DOHH2 (cell line): ENCODE measurements at regions not wholly inside any gene's neighbourhood (a gene's known extent, or its start where the extent isn't known, plus 50 kb on each side); places are given as distances from the start of the nearest gene placed in this dataset.

Experiments used
- EZH2phosphoT487 ChIP-seq: fragments of 200-600 bp; sonication (generic); IDR thresholded peaks from 2 replicates; pipeline ENCODE4 v1.6.1; 2017; ENCODE audit warnings: borderline replicate concordance, mild to moderate bottlenecking, antibody characterized with exemption, low read length, moderate library complexity, mixed read lengths
- TF ChIP-seq, protein P1 (sequence below): fragments of 200-600 bp; sonication (generic); IDR thresholded peaks from one replicate; pipeline ENCODE4 v1.5.1; 2014; ENCODE audit warnings: antibody characterized with exemption, mild to moderate bottlenecking, low read depth, low read length; ENCODE audit not compliant: poor library complexity, severe bottlenecking

DNA sequence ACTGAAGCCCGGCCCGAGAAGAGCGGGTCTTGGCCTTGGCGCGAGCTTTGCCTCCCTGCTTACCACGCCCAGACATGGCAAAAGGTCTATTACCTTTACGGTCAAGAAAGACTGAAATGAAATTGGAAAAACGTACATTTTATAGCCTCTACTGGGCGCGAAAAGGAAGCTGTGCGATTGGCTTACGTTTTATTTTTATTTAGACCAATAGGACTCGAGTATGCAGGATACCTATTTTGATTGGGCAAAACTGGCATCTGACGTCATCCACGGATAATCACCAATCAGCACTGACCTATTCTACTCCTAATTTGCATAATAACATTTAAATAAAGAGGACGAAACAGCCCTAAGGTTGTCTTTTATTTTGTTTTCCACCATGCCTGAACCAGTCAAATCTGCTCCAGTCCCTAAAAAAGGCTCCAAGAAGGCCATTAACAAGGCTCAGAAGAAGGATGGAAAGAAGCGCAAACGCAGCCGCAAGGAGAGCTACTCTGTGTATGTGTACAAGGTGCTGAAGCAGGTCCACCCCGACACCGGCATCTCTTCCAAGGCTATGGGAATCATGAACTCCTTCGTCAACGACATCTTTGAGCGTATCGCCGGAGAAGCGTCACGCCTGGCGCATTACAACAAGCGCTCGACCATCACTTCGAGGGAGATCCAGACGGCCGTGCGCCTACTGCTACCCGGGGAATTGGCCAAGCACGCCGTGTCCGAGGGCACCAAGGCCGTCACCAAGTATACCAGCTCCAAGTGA is 97.4 kb downstream of the OR2B2 start:
- TF ChIP-seq, protein P1, sequence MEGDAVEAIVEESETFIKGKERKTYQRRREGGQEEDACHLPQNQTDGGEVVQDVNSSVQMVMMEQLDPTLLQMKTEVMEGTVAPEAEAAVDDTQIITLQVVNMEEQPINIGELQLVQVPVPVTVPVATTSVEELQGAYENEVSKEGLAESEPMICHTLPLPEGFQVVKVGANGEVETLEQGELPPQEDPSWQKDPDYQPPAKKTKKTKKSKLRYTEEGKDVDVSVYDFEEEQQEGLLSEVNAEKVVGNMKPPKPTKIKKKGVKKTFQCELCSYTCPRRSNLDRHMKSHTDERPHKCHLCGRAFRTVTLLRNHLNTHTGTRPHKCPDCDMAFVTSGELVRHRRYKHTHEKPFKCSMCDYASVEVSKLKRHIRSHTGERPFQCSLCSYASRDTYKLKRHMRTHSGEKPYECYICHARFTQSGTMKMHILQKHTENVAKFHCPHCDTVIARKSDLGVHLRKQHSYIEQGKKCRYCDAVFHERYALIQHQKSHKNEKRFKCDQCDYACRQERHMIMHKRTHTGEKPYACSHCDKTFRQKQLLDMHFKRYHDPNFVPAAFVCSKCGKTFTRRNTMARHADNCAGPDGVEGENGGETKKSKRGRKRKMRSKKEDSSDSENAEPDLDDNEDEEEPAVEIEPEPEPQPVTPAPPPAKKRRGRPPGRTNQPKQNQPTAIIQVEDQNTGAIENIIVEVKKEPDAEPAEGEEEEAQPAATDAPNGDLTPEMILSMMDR: no peak
- no peak for TF ChIP-seq EZH2phosphoT487
